Suprapubic skin (tissue), 4 donors: ENCODE measurements at regions not wholly inside any gene's neighbourhood (a gene's known extent, or its start where the extent isn't known, plus 50 kb on each side); places are given as distances from the start of the nearest gene placed in this dataset.

Experiments
- DNase-seq, 2 donors: peaks; one replicate each; pipeline ENCODE4 v3.0.0-alpha.2; 2019; ENCODE audit warnings: low spot score in 2 of 2
- H3K27ac ChIP-seq: fragments of 200-600 bp; sonication (generic); one replicate; pipeline ENCODE4 v1.5.1; 2019
- H3K27me3 ChIP-seq: fragments of 200-600 bp; sonication (generic); one replicate; pipeline ENCODE4 v1.5.1; 2019
- H3K36me3 ChIP-seq: fragments of 200-600 bp; sonication (generic); one replicate; pipeline ENCODE4 v1.5.1; 2019
- H3K4me1 ChIP-seq: fragments of 200-600 bp; sonication (generic); one replicate; pipeline ENCODE4 v1.5.1; 2019
- H3K4me3 ChIP-seq: fragments of 200-600 bp; sonication (generic); one replicate; pipeline ENCODE4 v1.5.1; 2019; ENCODE audit warnings: mild to moderate bottlenecking
- H3K9me3 ChIP-seq: fragments of 200-600 bp; sonication (generic); one replicate; pipeline ENCODE4 v1.5.1; 2019
- EP300 ChIP-seq: sonication (generic); formaldehyde crosslinking; IDR thresholded peaks from one replicate; pipeline ENCODE4 v1.6.1; 2017; ENCODE audit warnings: antibody characterized with exemption
- POLR2A ChIP-seq, 2 donors: fragments of 450-650 bp; IDR thresholded peaks; one replicate each; pipeline ENCODE4 v1.6.1; 2017; ENCODE audit warnings: antibody characterized with exemption in 2 of 2, mild to moderate bottlenecking in 2 of 2, moderate library complexity in 2 of 2
- POLR2AphosphoS5 ChIP-seq, 3 donors: sonication (generic); formaldehyde crosslinking; IDR thresholded peaks; one replicate each; pipeline ENCODE4 v1.6.1; 2017; ENCODE audit warnings: antibody characterized with exemption in 3 of 3
- WGBS: methylation state at CpG from one replicate; pipeline ENCODE4 v1.1.5; 2018; 5-methylcytosine and 5-hydroxymethylcytosine counted together
- TF ChIP-seq, protein P1 (sequence below), 2 donors: fragments of 200-600 bp in 1 of 2; fragments of 450-650 bp in 1 of 2; sonication (generic) in 1 of 2; IDR thresholded peaks; one replicate each; pipeline ENCODE4 v1.5.1; 2016 to 2019; ENCODE audit warnings: antibody characterized with exemption in 2 of 2, mild to moderate bottlenecking in 1 of 2, moderate library complexity in 1 of 2

DNA sequence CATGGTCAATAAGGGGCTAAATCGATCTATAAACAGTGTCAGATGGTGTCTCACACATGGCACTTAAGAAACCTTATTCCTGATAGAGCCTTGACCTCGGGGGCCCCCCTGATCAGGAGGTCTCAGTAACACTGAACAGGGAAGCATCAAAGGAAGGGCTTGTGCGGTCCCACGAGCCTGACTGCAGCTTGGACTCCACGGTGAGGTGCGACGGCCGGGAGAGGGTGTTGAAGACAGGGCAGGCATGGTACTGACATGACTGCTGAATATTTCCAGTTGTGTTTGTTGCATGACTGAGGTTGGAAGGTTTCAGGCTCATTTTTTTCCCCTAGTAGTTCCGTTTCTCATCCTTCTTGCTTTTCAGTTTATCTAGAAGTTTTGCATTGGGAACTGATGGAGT, 107.1 kb upstream of the JAG1 start:
- H3K4me3 ChIP-seq = no peak overlapping the region
- H3K36me3 ChIP-seq = no peaks in the 10 kb centered on the region
- H3K4me1 ChIP-seq = peaks cover 11% of the 10 kb centered on the region
- no peak for DNase-seq
- WGBS = 86% methylated on average over 9 of the region's 9 CpGs
- H3K9me3 ChIP-seq = no peaks in the 10 kb centered on the region
- TF ChIP-seq EP300 = no peak
- TF ChIP-seq, protein P1, sequence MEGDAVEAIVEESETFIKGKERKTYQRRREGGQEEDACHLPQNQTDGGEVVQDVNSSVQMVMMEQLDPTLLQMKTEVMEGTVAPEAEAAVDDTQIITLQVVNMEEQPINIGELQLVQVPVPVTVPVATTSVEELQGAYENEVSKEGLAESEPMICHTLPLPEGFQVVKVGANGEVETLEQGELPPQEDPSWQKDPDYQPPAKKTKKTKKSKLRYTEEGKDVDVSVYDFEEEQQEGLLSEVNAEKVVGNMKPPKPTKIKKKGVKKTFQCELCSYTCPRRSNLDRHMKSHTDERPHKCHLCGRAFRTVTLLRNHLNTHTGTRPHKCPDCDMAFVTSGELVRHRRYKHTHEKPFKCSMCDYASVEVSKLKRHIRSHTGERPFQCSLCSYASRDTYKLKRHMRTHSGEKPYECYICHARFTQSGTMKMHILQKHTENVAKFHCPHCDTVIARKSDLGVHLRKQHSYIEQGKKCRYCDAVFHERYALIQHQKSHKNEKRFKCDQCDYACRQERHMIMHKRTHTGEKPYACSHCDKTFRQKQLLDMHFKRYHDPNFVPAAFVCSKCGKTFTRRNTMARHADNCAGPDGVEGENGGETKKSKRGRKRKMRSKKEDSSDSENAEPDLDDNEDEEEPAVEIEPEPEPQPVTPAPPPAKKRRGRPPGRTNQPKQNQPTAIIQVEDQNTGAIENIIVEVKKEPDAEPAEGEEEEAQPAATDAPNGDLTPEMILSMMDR (IDR thresholded peaks at IDR 0.05) = no peak
- no peak for TF ChIP-seq POLR2AphosphoS5 (IDR thresholded peaks at IDR 0.05)
- TF ChIP-seq POLR2A (IDR thresholded peaks at IDR 0.05) = no peak
- no peak overlapping the region for H3K27ac ChIP-seq
- H3K27me3 ChIP-seq = no peaks in the 10 kb centered on the region

DNA sequence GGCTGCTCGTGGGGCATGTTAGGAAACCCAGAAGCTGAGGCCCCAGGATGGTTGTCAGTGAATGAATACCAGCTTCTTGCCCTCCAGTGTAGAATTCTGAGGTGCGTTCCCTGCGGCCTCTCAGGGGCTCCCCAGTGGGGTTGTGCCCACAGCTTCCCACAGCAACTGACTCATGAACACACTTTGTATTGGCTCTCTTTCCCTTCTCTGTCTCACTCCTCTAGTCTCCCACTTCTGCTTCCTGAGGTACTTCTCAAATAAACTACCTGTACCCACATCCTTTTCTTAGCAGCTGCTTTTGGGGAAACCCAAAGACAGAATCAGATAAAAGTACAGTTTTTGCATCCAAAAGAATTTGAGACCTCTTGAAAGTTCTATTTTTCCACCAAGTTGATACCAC, 107.7 kb upstream of the JAG1 start:
- no peak for DNase-seq
- WGBS = 87% methylated on average over 3 of the region's 3 CpGs
- Histone ChIP-seq H3K4me1 (peaks cover 11% of the 10 kb centered on the region), H3K9me3 (no peaks in the 10 kb centered on the region), H3K4me3 (no peak overlapping the region), H3K27ac (no peak overlapping the region), H3K27me3 (no peaks in the 10 kb centered on the region), H3K36me3 (no peaks in the 10 kb centered on the region)
- TF ChIP-seq POLR2AphosphoS5 (IDR thresholded peaks at IDR 0.05) (no peak), EP300 (no peak)

DNA sequence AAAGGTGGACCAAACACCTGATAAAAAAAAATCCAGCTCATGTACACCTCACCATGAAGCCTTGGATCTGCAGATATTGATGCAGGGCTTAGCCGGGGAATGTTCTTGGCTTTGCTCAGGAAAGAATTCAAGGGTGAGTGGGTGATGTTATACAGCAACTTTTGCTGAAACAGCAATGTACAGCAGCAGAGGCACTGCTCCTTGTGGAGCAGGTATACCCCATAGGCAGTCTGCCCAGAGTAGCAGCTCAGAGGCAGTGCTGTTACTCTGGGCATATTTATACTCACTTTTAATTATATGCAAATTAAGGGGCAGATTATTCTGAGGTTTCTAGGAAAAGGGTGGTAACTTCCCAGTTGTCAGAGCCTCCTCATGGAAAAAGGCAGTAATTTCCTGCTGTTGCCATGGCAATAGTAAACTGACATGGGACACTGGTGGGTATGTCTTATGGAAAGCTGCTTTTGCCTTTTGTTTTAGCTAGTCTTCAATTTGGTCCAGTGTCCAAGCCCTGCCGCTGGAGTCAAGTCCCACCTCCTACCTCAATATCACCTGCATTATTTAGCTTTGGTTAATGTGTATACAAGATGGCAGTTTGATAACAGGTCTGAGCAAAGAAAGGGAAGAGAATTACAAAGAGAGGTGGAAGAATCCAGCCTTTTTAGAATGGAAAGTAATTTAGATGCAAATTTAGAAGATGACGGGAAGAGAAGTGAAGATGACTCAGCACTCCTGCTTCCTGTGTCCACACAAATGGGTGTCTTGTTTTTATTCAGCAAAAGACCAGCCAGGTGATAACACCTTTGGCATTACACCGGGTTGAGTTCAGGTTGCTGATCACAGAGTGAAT, 110.1 kb upstream of the JAG1 start:
- no peak for DNase-seq
- WGBS = 59% methylated on average over 4 of the region's 4 CpGs
- Histone ChIP-seq H3K4me3 (no peak overlapping the region), H3K36me3 (no peaks in the 10 kb centered on the region), H3K4me1 (peaks cover 11% of the 10 kb centered on the region), H3K9me3 (no peaks in the 10 kb centered on the region), H3K27me3 (no peaks in the 10 kb centered on the region), H3K27ac (no peak overlapping the region)
- TF ChIP-seq POLR2AphosphoS5 (IDR thresholded peaks at IDR 0.05) = no peak
- TF ChIP-seq EP300 = no peak
- TF ChIP-seq POLR2A (IDR thresholded peaks at IDR 0.05) = no peak
- TF ChIP-seq, protein P1 (IDR thresholded peaks at IDR 0.05) = no peak

DNA sequence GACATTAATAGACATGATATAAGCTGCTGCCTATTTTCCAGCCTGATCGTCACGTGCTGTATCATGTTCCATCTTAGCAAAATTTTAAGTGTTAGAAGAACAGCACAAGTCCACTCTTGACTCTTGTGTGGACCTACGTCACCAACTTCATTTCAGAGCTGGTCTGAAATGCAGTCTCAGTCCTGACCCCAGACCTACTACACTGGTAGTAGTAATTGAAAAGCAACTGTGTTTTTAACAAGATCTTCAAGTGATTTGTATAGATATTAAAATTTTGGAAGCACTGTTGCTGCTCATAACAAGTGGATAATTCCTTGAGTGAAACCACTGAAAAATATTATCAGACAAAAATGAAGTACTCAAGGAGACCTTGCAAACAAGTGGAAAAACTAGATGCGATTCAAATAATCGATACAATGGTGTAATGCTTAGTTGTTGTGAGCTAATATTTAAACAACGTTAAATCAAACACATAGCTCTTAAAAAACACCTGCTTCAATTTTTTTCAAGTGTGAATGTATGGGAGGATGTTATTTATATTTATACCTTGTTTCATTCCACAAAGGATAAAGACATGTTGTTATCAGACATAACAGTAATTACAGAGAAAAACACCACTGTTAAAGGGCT, 110.9 kb upstream of the JAG1 start:
- H3K27me3 ChIP-seq = no peaks in the 10 kb centered on the region
- H3K27ac ChIP-seq = no peak overlapping the region
- WGBS = 80% methylated on average over 6 of the region's 6 CpGs
- TF ChIP-seq EP300 (no peak), POLR2AphosphoS5 (IDR thresholded peaks at IDR 0.05) (no peak), POLR2A (IDR thresholded peaks at IDR 0.05) (no peak)
- TF ChIP-seq, protein P1 (IDR thresholded peaks at IDR 0.05) = no peak
- no peak for DNase-seq
- H3K4me3 ChIP-seq = no peak overlapping the region
- no peaks in the 10 kb centered on the region for H3K36me3 ChIP-seq
- no peaks in the 10 kb centered on the region for H3K9me3 ChIP-seq
- peaks cover 12% of the 10 kb centered on the region for H3K4me1 ChIP-seq

DNA sequence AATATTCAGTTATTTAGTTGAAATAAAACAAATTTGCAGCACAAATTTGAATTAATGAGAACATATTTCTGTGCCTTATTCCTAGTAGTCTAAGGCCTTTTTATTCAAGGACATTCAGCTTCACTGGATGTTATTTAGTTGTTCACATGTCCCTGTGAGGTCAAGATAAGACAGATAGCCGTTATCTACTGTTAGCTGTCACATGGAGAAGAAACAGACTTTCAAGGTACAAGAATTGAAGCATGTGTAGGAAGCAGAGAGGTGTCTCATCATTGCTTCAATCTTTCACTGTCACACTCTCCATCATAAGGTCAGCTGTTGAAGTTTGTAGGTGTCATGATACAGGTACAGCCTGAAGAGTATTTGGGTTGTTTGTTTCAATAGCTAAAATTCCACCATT, 112.9 kb upstream of the JAG1 start:
- WGBS = 79% methylated on average over 1 of the region's 1 CpG
- no peaks in the 10 kb centered on the region for H3K36me3 ChIP-seq
- no peaks in the 10 kb centered on the region for H3K9me3 ChIP-seq
- no peak for TF ChIP-seq POLR2AphosphoS5 (IDR thresholded peaks at IDR 0.05)
- no peak for TF ChIP-seq POLR2A (IDR thresholded peaks at IDR 0.05)
- H3K4me1 ChIP-seq = peaks cover 20% of the 10 kb centered on the region
- no peak for DNase-seq
- H3K27ac ChIP-seq = no peak overlapping the region
- H3K27me3 ChIP-seq = no peaks in the 10 kb centered on the region
- H3K4me3 ChIP-seq = no peak overlapping the region

DNA sequence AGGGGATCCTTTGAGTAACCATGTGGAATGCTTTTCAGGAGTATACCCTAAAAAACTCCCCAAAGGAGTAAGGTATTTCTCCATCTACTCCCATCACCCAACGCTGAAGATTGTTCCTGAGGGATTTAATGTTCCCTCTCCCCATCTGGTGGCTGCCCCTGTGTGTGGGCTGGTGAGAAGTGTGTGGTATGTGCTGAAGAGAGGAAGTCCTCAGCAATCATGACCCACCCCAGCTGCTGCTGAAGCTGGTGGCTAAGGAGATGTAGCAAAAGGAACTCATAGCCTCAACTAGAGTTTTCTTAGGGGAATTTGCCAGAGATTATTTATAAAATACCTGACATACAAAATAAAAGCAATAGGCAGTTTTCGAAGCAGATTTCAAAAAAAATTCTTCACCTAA, 114.3 kb upstream of the JAG1 start:
- TF ChIP-seq EP300 (no peak), POLR2AphosphoS5 (IDR thresholded peaks at IDR 0.05) (no peak), POLR2A (IDR thresholded peaks at IDR 0.05) (no peak)
- TF ChIP-seq, protein P1 (IDR thresholded peaks at IDR 0.05) = no peak
- 81% methylated on average over 2 of the region's 2 CpGs for WGBS
- Histone ChIP-seq H3K9me3 (no peaks in the 10 kb centered on the region), H3K36me3 (no peaks in the 10 kb centered on the region), H3K4me3 (no peak overlapping the region), H3K27me3 (no peaks in the 10 kb centered on the region), H3K27ac (no peak overlapping the region), H3K4me1 (peaks cover 20% of the 10 kb centered on the region)
- DNase-seq = no peak
